CMK (cell line): ENCODE measurements at regions not wholly inside any gene's neighbourhood (a gene's known extent, or its start where the extent isn't known, plus 50 kb on each side); places are given as distances from the start of the nearest gene placed in this dataset.
"Not testable (repeated sequence)": the region's sequence is repeated elsewhere in the genome, so short reads cannot be mapped to it uniquely, and the experiment has no call there.

Source experiments
- DNase-seq: peaks from one replicate; pipeline ENCODE4 v3.0.0-alpha.2; 2010; ENCODE audit warnings: low read depth

DNA sequence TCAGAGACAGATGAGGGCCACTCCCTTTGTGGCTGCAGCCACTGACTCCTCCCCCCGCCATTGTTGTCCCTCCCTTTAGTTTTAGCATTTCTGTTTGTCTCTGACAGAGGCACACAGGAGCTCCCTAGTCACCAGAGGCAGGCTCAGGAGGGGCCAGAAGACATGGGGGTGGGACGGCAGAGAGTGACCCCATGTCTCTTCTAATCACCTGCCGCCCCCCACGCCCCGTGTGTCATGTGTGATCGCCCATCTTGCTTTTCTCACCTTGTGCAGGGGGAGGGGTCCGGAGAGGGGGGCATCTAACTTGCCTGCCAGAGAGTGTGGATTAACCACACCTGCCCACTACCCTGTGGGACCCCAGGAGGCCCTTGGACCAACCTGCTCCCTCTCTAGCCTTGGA is 246.7 kb upstream of the TP53TG3C start:
- not testable (repeated sequence) for DNase-seq

DNA sequence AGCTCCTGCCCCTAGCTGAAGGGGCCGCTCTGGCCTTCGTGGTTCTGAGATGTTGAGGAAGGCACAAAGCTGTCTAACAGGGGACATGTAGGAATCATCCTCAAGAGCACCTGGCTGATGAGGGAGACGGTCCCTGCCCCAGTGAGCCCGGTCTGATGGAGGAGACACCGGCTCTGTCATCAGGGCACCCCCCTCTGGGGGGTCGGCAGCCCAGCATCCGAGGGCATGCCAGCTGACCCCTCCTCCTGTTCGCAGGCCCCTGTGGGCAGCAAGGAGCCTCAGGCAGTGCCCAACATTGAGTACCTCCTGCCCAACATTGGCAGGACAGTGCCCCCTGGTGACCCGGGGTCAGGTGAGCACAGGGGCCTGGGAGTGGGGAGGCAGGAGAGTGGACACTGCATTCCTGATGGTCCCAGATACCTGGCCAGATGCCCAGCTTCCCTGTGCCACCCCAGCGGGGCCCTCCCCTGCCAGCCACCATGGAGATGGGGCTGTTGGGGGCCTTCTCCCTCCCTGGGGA is 247.9 kb upstream of the TP53TG3C start:
- DNase-seq, result not testable (repeated sequence)

DNA sequence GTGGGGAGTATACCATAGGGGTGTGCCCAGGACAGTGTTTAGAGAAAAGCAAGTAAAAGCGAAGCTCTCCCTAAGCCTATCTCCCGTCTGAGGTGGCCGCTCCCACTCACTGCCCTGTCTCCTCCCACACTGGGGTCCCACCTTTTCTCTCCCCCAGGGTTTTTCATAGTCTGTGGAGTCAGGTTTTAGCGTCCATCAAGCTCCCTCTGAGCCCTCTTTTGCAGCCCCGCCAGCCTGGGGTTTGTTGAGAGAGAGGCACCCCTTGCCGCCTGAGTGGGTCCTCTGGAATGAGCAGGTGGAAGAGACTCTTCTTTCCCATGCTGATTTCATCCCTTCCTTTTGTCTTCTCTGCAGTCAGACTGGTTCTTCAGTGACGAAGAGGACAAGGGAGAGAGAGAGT is 248.7 kb upstream of the TP53TG3C start:
- DNase-seq, result not testable (repeated sequence)

DNA sequence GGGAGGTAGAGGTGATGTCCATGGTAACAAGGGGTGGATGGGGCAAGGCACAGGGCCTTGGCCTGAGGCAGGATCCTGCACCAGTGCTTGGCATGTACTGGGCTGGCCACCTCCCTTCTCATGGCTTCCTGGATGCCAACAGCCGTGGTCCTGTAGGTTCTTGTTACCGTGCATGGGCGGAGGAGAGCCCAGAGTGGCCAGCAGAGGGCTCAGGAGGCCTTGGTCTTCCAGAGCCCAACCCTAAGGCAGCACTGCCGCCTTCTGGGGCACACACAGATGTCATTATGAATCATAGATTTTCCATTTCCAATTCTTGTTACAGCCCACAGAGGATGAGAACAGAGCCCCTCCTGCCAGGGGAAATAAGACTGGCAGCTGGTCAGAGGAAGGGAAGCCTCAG is 254.2 kb upstream of the TP53TG3C start:
- DNase-seq, result not testable (repeated sequence)

DNA sequence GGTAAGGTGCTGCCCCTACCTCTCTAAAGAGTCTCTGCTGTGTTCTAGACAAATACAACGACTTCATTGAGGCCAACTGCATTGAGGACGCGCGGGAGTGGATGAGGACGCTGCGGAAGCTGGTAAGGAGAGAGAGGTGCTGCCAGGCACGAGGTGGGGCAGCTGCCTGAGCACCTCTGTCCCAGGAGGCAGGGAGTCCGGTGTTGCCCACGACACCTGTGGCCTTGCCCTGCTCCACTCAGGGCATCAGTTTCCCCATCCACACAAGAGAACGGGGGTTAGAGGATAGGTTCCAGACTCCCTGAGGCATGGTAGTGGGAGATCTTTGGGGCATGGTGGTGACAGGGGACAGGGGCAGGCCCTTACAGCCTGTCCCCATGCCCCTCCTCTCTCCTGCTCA is 256.1 kb upstream of the TP53TG3C start:
- not testable (repeated sequence) for DNase-seq

DNA sequence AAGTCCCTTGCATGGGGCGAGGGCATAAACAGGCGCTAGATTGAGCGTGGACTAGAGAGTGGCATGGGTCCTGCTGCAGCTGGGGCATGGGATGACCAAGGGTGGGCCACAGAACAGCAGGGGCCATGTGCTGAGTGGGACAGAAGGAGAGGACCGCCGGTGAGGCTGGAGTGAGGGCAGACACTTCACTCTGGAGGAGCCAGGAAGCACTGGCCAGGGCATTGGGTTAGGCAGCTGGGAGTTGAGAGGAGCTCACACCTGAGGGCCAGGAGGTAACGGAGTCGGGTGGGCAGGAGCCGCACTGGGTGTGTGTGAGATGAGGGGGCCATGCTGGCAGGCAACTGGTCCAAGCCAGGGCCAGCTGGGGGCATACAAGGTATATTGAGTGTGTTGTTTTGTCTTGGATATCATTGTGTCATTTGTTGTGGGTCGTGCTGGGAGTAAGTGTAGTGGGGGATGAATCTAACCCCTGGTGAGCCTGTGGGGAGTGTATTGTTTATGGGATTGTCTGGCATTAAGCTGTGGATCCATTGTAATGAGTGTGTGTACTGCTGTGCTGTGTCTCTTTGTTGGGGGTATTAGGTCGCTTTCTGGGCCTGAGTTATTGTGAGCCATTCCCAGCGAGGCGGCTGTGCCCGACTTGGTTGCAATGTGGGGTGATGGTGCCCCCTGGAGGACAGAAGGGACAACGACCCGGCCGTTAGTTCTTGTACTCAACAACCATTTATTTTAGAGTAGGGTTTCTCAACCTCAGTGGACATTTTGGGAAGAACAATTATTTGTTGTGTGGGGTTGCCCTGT is 256.5 kb upstream of the TP53TG3 start:
- DNase-seq, result not testable (repeated sequence)

DNA sequence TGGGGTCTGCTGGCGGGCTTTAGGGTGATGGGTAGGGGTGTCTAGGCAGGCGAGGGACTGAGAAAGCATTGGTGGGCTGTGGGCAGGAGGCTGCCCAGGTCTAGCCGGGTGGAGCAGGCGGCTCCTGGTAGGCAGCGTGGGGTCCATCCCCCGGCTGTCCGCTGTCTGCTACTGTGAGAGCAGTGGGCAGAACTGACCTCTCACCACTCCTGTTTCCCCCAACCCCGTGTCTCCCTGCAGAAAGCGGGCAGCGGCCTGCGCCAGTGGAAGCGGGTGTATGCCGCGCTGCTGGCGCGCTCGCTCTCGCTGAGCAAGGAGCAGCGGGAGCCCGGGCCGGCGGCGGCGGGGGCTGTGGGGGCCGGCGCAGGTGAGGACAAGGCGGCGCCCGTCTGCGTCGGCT is 249.2 kb upstream of the TP53TG3 start:
- not testable (repeated sequence) for DNase-seq

DNA sequence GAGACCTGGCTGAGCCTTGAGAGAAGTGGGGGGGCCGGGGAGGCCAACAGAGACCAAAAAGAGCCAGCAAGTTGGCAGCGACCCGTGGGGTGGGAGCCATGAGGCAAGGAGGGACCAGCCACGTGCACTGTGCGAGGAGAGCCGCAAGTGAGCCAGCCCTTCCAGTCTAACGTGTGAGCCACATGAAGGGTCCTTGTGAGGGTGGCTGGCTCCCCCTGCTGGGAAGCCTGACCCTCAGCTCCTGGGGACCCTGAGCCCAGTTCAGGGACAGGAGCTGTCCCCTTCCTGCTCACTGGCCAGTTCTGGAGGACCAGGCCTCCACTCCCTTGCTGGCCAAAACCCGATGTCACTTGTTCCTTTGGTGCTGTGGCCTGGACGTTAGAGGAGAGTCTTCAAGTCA is 246.6 kb upstream of the TP53TG3 start:
- DNase-seq, result peak; percentile 4

DNA sequence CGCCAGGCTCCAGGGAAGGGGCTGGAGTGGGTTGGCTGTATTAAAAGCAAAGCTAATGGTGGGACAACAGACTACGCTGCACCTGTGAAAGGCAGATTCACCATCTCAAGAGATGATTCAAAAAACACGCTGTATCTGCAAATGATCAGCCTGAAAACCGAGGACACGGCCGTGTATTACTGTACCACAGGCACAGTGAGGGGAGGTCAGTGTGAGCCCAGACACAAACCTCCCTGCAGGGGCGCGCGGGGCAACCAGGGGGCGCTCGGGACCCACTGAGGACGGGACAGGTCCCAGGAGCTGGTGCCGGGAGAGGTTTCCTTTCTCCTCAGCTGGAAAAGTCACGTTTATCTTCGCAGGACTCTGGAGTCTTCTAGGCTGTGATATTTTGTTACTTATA is 239.4 kb upstream of the TP53TG3 start:
- DNase-seq, result not testable (repeated sequence)

DNA sequence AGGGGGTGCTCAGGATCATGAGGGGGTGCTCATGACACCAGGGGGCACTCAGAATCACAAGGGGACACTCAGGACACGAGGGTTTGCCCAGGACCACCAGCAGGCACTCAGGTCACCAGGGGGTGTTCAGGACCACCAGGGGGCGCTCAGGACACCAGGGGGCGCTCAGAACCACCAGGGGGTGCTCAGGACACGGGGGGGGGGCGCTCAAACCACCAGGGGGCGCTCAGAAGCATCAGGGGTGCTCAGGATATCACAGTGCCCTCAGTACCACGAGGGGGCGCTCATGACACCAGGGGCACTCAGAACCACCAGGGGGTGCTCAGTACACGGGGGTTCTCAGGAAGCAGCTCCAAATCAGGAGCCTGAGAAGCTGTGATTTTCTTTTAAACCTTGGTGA is 221.8 kb upstream of the TP53TG3 start:
- DNase-seq, result peak; percentile 29

DNA sequence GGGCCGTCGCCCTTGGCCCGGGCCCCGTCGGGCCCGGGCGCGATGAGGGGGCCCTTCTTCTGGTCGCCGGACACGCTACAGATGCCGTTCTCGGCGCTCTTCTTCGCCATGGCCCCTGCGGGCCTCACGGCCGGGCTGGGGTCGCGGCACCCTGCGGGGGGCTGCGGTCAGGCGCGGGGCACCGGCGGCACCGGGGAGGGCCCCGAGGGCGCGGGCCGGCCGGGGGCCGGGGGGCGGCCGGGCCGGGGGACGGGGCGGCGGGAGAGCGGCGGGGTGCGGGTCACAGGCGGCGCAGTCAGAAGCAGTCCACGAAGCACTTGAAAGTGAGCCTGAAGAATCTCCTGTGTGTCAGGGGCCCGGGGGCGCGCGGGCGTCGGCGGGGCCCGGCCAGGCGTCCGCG is 209.4 kb upstream of the TP53TG3 start:
- not testable (repeated sequence) for DNase-seq

DNA sequence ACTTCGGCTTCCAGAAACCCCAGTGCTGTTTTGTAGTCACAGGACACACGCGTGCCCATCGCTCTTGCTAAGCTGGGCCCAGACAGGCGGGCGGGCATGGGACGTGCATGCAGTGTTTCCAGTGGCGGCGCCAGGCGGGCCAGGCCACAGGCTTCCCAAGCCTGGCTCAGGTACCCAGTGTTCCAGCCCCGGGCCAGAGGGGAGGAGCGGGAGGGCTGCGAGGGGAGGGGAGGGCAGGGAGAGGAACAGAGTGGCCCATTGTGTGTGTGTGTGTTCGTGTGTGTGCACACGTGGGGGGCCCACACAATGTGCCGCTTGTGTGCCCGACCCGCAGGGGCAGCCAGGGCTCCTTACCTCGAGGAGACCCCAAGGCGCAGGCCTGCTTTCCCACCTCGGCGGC is 208.6 kb upstream of the TP53TG3 start:
- DNase-seq, result not testable (repeated sequence)

DNA sequence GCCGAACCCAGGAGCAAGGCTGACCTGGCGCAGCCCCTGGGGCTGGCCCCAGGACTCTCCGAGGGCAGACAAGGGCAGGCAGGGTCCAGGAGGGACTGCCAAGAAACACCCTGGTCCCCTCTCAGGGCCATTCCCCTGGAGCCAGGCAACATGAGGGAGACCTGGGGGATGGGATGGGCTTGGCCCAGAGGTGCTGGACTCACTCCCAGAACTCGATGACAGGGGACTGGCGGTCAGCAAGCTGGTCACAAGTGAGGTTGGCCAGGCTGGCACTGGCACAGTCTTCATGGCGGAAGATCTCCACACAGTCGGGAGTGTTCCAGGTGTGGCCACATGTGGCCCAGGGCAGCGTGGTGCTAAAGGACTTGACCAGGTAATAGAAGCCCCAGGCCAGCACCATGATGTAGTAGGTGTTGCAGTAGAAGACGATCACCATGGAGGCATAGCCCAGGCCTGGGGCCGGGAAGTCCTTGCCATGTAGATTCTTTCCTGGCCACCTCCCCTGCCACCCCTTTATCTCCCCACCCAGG is 206.4 kb upstream of the TP53TG3 start:
- DNase-seq, result not testable (repeated sequence)

DNA sequence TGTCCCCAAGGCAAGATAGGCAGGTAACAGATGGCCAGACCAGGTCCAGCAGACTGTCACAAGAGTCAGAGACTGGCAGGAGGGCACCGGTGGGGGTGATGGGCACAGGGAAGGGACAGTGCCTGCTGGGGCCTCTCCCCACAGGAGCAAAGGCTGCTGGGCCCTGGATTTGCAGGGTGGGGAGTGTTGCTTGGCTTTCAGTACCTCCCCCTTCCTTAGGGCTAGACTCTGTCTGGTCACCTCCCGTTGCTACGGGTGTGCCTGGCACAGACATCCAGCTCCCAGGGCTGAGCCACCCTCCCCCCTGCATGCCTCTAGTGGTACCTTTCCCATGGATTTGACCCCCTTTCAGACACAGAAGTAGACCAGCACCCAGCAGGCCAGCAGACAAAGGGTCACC is 205.7 kb upstream of the TP53TG3 start:
- DNase-seq, result not testable (repeated sequence)

DNA sequence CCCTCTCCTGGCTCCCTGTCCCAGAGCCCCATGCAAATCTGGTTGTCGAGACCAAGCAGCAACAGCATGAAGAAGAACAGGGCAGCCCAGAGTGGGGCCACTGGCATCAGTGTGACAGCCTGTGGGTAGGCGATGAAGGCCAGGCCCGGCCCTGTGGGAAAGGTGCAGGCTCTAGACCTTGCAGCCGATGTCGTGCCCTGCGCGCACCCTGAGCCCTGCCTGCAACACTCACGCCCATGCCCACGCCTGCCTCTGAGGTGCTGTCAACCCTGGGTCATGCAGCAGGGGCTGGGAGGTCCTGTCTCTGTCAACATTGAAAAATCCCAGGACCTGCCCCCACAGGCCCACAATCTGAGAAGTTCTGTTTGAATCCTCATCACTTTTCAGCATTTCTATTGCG is 204.0 kb upstream of the TP53TG3 start:
- DNase-seq, result not testable (repeated sequence)

DNA sequence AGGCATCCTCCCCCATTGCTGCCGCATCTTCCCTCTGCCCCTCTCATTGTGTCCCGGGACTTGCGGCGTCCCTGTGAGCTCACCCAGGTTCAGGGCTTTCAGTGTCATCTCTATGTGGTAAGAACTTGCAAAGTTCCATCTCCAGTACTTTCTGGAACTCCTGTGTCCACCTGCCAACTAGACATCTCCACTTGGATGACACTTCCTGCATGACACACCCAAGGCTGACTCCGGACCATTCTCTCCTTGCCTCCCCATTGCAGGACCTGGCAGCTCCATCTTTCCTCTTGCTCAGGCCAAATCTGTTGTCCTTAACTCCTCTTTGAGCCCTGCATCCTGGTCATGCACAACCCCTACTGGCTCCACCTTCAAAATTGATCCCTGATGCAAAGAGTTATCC is 200.8 kb upstream of the TP53TG3 start:
- DNase-seq, result not testable (repeated sequence)

DNA sequence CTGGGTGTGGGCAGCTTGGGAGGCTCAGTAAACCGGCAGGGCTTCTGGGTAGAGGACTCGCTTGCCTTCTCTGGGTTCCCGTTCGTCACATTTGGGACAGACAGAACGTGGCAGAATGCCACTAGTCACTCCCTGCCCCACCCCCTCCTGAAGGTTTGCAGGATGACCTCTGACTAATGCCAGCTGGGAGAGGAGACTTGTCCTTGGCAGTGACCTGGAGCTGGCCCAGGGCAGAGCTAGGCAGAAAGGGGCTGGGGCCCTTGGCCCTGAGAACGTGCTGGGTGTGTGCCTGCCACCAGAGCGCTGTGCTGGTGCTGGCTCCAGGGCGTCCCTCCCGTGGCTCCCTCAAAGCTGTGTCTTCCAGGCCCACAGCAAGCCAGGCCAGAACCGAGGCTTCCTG is 197.8 kb upstream of the TP53TG3 start:
- DNase-seq, result not testable (repeated sequence)

DNA sequence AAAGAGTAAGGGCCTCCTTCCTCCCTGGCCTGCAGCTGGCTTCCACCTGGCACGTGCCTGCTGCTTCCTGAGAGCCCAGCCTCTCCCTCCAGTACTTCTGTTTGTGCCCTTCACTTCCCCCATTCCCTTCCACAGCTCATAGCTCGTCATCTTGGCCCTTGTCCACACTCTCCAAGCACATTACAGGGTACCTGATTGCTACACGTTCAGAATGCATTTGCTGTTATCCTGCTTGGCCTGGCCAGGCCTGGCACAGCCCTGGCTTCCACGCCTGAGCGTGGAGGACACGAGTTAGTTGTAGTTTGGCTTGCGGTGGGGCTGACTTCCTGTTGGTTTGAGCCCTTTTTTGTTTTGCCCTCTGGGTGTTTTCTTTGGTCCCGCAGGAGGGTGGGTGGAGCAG is 197.2 kb upstream of the TP53TG3 start:
- not testable (repeated sequence) for DNase-seq

DNA sequence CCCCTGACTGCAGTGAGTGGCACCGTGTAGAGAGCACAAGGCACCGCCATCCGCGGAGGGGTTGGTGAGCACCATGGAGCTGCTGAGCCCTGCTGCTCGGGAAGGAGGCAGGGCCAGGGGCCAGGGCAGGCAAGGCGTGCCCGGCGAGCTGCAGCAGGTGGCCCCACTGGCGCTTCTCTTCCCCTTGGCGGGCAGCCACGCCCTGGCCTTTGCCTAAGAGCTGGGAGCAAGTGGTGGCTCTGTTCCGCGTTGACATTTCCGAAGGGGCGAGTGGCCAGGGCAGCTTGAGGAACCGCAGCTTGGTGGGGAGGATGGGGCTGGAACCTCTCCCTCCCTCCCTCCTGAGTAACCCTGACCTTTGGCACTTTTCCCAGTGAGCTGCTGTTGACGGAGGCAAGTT is 194.7 kb upstream of the TP53TG3 start:
- DNase-seq, result not testable (repeated sequence)

DNA sequence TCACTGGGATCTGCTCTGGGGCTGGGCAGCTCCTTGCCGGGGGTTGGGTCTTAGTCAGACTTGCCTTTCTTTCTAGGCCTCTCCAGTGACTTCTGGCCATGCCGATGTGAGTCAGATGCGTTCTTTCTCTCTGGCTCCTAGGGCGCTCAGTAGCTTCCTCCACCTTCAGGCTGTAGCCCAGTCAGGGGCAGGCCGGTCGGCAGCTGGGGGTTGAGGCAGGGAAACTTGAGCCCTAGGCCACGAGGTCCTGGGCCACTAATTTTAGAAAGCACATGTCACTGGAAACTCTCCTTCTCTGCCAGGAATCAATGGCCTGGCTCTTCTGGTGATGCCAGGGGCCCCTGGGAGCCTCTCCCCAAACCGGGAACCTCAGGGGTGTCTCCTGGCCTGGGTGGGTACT is 192.4 kb upstream of the TP53TG3 start:
- not testable (repeated sequence) for DNase-seq

DNA sequence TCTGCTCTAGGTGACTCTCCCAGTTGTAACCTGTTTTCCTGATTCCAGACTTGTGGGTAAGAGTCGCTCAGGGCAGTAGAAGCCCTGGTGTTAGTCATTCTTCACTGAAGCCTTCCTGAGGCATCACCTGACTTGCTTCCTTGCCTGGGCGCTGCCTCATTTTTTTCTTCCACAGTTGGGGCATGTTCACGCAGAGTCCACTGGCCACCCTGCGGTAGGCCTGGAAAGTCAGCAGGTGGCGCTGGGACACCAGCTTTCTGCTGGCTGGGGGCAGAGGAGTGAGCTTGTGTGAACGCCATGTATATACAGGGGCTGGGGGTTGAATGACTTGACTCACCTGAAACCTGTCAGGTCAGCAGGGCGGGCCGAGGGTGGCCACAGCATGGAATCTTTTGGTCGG is 189.3 kb upstream of the TP53TG3 start:
- DNase-seq, result not testable (repeated sequence)

DNA sequence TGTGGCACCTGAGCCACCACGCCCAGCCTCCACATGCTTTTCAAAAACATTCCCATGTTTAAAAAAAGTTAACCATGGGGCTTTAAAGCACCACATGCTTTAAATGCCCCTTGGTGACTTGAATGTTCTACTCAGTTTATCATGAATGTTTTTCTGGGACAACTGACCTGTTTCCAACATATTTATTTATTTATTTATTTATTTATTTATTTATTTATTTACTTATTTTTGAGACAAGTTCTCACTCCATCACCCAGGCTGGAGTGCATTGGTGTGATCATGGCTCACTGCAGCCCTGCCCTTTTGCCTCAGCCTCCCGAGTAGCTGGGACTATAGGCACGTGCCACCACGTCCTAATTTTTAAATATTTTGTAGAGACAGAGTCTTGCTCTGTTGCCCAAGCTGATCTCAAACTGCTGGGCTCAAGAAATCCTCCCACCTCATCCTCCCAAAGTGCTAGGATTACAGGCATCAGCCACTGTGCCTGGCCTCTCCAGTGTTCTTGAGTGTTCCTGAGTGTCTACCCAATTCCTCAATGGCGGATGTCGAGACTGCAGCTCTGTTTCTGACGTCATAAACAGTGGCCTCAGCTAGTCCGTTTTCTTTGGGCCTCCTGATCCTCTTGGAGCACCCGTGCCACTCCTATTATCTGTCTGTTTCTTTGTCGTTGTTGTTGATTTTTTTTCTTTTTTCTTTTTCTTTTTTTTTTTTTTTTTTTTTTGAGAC is 185.7 kb upstream of the TP53TG3 start:
- not testable (repeated sequence) for DNase-seq

DNA sequence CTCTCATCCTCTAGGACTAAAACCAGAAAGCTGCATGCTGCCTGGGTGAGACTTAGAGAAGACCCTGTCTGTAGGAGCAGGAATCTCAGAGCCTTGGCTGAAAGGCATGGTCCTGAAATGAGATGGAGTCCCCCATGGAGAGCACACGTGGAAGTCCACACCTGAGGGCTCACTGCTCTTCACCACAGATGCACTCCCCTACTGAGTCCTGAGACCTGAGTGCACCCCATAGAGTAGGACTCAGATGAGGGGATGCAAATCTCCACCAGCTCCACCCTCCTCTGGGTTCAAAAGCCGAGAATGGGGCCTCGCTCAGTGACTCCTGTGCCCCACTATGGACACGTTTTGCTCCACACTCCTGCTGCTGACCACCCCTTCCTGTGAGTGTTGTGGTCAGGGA is 171.4 kb upstream of the TP53TG3 start:
- not testable (repeated sequence) for DNase-seq
